ENCODE measurements at regions not wholly inside any gene's neighbourhood (a gene's known extent, or its start where the extent isn't known, plus 50 kb on each side); places are given as distances from the start of the nearest gene placed in this dataset.

GRCh38 chr10:7478727-7479457 lies 68.1 kb upstream of the SFMBT2 start:
- DNase-seq (ENCODE audit: low read depth) = no peak

- no peak for DNase-seq (ENCODE audit: low read depth)
These were observed 66.9 kb upstream of the SFMBT2 start for GRCh38 chr10:7477538-7478334.

- no peak for DNase-seq (ENCODE audit: low read depth)
These were observed 65.1 kb upstream of the SFMBT2 start for GRCh38 chr10:7475939-7476338.

GRCh38 chr10:7475046-7475911 lies 64.4 kb upstream of the SFMBT2 start:
- DNase-seq (ENCODE audit: low read depth) = no peak

GRCh38 chr10:7474388-7474787 lies 63.6 kb upstream of the SFMBT2 start:
- DNase-seq (ENCODE audit: low read depth) = no peak

GRCh38 chr10:7473474-7473873 lies 62.6 kb upstream of the SFMBT2 start:
- DNase-seq (ENCODE audit: low read depth) = no peak

GRCh38 chr10:7471720-7472367 lies 61.0 kb upstream of the SFMBT2 start:
- DNase-seq (ENCODE audit: low read depth) = no peak

- DNase-seq (ENCODE audit: low read depth) = no peak
These were observed 59.5 kb upstream of the SFMBT2 start for GRCh38 chr10:7470371-7470770.

GRCh38 chr10:7467031-7467667 lies 56.3 kb upstream of the SFMBT2 start:
- DNase-seq (ENCODE audit: low read depth) = no peak

GRCh38 chr10:7464691-7465090 lies 53.9 kb upstream of the SFMBT2 start:
- no peak for DNase-seq (ENCODE audit: low read depth)
